ENCODE measurements at regions not wholly inside any gene's neighbourhood (a gene's known extent, or its start where the extent isn't known, plus 50 kb on each side); places are given as distances from the start of the nearest gene placed in this dataset.

DNA sequence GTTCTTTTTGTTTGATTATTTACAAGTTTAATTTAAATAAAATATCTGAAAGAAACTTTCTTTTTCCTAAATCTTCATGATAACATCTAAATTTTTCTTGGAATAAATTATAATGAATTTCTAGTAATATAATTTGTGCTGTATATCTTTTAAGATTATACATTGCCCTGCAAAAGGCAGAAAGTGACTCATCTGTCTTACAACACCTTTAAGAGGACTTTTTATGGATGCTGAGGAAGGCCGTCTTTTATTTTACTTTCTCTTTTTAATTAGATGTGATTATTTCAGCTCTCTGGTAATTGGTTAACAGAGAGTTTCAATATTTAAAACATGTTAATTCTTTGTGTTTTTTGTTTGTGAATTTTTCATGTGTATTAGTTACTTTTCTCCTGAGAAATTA, 598.4 kb downstream of the RPL10L start:
- TF ChIP-seq EZH2 (IDR thresholded peaks at IDR 0.05; ENCODE audit: insufficient read depth, poor library complexity, severe bottlenecking) (no peak), EZH2phosphoT487 (IDR thresholded peaks at IDR 0.05; ENCODE audit: insufficient read depth, low read depth) (no peak)
